ENCODE measurements at regions not wholly inside any gene's neighbourhood (a gene's known extent, or its start where the extent isn't known, plus 50 kb on each side); places are given as distances from the start of the nearest gene placed in this dataset.

DNA sequence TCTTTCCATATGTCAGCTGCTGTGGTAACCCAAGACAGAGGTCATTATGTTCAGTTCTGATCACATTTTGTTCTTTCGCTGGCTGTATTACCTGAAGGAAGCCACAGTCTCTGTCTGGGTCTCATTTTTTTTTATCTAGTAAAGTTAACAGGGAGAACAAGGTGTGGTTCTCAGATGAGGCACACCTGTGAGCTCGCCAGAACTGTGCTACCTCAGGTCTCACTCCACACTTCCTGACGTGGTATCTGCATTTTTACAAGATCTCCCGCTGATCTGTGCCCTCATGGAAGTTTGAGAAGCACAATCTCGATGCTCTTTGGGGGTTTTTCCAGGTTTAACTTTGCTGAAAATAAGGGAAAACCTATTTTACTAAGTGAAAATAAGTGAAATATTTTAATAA lies 169.5 kb upstream of the CENPW start:
- TF ChIP-seq, protein P1, sequence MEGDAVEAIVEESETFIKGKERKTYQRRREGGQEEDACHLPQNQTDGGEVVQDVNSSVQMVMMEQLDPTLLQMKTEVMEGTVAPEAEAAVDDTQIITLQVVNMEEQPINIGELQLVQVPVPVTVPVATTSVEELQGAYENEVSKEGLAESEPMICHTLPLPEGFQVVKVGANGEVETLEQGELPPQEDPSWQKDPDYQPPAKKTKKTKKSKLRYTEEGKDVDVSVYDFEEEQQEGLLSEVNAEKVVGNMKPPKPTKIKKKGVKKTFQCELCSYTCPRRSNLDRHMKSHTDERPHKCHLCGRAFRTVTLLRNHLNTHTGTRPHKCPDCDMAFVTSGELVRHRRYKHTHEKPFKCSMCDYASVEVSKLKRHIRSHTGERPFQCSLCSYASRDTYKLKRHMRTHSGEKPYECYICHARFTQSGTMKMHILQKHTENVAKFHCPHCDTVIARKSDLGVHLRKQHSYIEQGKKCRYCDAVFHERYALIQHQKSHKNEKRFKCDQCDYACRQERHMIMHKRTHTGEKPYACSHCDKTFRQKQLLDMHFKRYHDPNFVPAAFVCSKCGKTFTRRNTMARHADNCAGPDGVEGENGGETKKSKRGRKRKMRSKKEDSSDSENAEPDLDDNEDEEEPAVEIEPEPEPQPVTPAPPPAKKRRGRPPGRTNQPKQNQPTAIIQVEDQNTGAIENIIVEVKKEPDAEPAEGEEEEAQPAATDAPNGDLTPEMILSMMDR (IDR thresholded peaks at IDR 0.05; ENCODE audit: low read depth, low read length, missing input control) = no peak
- TF ChIP-seq, protein P2, sequence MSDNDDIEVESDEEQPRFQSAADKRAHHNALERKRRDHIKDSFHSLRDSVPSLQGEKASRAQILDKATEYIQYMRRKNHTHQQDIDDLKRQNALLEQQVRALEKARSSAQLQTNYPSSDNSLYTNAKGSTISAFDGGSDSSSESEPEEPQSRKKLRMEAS (IDR thresholded peaks at IDR 0.05) = no peak
- TF ChIP-seq, protein P3, sequence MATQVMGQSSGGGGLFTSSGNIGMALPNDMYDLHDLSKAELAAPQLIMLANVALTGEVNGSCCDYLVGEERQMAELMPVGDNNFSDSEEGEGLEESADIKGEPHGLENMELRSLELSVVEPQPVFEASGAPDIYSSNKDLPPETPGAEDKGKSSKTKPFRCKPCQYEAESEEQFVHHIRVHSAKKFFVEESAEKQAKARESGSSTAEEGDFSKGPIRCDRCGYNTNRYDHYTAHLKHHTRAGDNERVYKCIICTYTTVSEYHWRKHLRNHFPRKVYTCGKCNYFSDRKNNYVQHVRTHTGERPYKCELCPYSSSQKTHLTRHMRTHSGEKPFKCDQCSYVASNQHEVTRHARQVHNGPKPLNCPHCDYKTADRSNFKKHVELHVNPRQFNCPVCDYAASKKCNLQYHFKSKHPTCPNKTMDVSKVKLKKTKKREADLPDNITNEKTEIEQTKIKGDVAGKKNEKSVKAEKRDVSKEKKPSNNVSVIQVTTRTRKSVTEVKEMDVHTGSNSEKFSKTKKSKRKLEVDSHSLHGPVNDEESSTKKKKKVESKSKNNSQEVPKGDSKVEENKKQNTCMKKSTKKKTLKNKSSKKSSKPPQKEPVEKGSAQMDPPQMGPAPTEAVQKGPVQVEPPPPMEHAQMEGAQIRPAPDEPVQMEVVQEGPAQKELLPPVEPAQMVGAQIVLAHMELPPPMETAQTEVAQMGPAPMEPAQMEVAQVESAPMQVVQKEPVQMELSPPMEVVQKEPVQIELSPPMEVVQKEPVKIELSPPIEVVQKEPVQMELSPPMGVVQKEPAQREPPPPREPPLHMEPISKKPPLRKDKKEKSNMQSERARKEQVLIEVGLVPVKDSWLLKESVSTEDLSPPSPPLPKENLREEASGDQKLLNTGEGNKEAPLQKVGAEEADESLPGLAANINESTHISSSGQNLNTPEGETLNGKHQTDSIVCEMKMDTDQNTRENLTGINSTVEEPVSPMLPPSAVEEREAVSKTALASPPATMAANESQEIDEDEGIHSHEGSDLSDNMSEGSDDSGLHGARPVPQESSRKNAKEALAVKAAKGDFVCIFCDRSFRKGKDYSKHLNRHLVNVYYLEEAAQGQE (IDR thresholded peaks at IDR 0.05) = no peak
- TF ChIP-seq RAD21 (IDR thresholded peaks at IDR 0.05) = no peak
- TF ChIP-seq FOXA1 (IDR thresholded peaks at IDR 0.05) = no peak
